PC-9 (cell line): ENCODE measurements at regions not wholly inside any gene's neighbourhood (a gene's known extent, or its start where the extent isn't known, plus 50 kb on each side); places are given as distances from the start of the nearest gene placed in this dataset.
A peak's percentile ranks its signal among the peaks of the same experiment; 100 is the strongest.

ENCODE experiments used
- BruUV-seq: library from RNA; stranded (reverse); fragments of 400-500 nt; replicated peaks from 2 replicates; lab custom pipeline; 2021; lab: Mats Ljungman, UMichigan
- CTCF ChIA-PET: fragments of 300-600 bp; sonication (Branson Sonifier 250); formaldehyde crosslinking; loops from one replicate; lab custom pipeline; 2022; ENCODE audit warnings: antibody characterized with exemption; lab: Charles Lee
- POLR2A ChIA-PET: fragments of 300-600 bp; sonication (Branson Sonifier 250); formaldehyde crosslinking; loops from one replicate; lab custom pipeline; 2022; ENCODE audit warnings: antibody characterized with exemption; ENCODE audit not compliant: unreplicated experiment; lab: Charles Lee
- DNase-seq, 2 experiments: peaks; one replicate each; pipeline versions ENCODE4 v3.0.0 to v3.0.0-alpha.2; 2015 to 2022; ENCODE audit warnings: mixed read lengths in 1 of 2
- H2AFZ ChIP-seq: fragments of 200-600 bp; sonication (generic); 2 replicates; pipeline ENCODE4 v1.8.1; 2017; ENCODE audit warnings: antibody characterized with exemption
- H3F3A ChIP-seq: fragments of 200-600 bp; sonication (generic); 2 replicates; pipeline ENCODE4 v1.8.1; 2017; ENCODE audit warnings: antibody characterized with exemption, mild to moderate bottlenecking, low read depth; ENCODE audit not compliant: insufficient read depth
- H3K27ac ChIP-seq: fragments of 200-600 bp; sonication (generic); 2 replicates; pipeline ENCODE4 v1.6.1; 2016; ENCODE audit warnings: mixed run types
- H3K27me3 ChIP-seq: fragments of 200-600 bp; sonication (generic); 2 replicates; pipeline ENCODE4 v1.6.1; 2016; ENCODE audit warnings: low read depth, mixed run types; ENCODE audit not compliant: insufficient read depth
- H3K36me3 ChIP-seq: fragments of 200-600 bp; sonication (generic); 2 replicates; pipeline ENCODE4 v1.6.1; 2016; ENCODE audit warnings: low read depth, mixed run types
- H3K4me1 ChIP-seq: fragments of 200-600 bp; sonication (generic); replicated peaks from 2 replicates; pipeline ENCODE4 v1.6.1; 2016; ENCODE audit warnings: mixed run types; ENCODE audit not compliant: insufficient read depth
- H3K4me2 ChIP-seq: fragments of 200-600 bp; sonication (generic); 2 replicates; pipeline ENCODE4 v1.6.1; 2017; ENCODE audit warnings: mixed run types
- H3K4me3 ChIP-seq: fragments of 200-600 bp; sonication (generic); 2 replicates; pipeline ENCODE4 v1.6.1; 2016; ENCODE audit warnings: mixed run types
- H3K79me2 ChIP-seq: fragments of 200-600 bp; sonication (generic); 2 replicates; pipeline ENCODE4 v1.6.1; 2017; ENCODE audit warnings: low read depth, mixed run types
- H3K9me2 ChIP-seq: fragments of 200-600 bp; sonication (generic); 2 replicates; pipeline ENCODE4 v1.8.1; 2017; ENCODE audit warnings: mild to moderate bottlenecking; ENCODE audit not compliant: insufficient read depth
- H3K9me3 ChIP-seq: fragments of 200-600 bp; sonication (generic); 2 replicates; pipeline ENCODE4 v1.8.1; 2016; ENCODE audit warnings: low read depth; ENCODE audit not compliant: insufficient read depth
- H4K20me1 ChIP-seq: fragments of 200-600 bp; sonication (generic); 2 replicates; pipeline ENCODE4 v1.8.1; 2017; ENCODE audit not compliant: insufficient read depth
- EZH2 ChIP-seq: fragments of 200-600 bp; sonication (generic); IDR thresholded peaks from 2 replicates; pipeline ENCODE4 v1.8.0; 2017; ENCODE audit warnings: antibody characterized with exemption, low read depth
- intact Hi-C: fragments of 100-400 bp; cut with micrococcal nuclease; formaldehyde crosslinking; loops from one replicate; pipeline ENCODE4 v1.10.0; 2022; ENCODE audit not compliant: unreplicated experiment
- TF ChIP-seq, protein P1 (sequence below): fragments of 200-600 bp; sonication (generic); conservative IDR thresholded peaks from 2 replicates; pipeline ENCODE4 v1.6.1; 2017; ENCODE audit warnings: mixed run types, antibody characterized with exemption, mild to moderate bottlenecking, moderate library complexity

DNA sequence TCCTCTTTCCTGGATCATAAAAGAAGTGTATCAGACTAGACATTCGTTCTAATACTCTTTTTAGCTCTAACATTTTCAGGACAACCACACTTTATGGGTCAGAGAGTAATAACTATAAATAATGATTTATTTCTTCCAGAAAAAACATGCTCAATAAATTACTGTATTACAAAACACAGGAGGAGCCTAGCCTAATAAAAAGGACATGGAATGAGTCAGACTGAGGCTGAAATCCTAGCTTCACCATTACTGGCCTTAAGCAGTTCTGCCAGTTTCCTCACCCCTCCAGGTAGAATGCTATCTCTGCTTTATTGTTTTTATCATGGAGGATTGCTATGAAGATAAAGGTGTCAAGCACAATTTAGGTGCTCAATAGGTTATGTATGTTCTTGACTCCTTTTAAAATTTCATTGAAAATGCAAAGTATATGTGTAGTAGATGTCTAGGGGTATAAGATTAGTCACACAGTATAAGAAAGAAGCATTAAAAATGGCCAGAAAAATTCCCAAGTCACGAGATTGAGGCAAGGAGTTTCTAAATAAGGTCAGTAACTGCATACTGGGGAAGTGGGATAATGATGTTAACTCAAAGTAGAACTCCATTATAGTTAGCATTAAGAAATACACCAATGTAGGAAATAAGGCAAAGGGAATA is 105.5 kb upstream of the NEUROD1 start:
- Histone ChIP-seq H2AFZ (peak overlapping the region; percentile 18; the same call in 1 of the 2 replicates), H3F3A (peaks cover 24% of the 10 kb centered on the region), H3K79me2 (no peaks in the 10 kb centered on the region), H3K9me2 (no peaks in the 10 kb centered on the region), H3K4me1 (peaks cover 77% of the 10 kb centered on the region), H3K4me2 (peak overlapping the region; percentile 55), H3K27ac (peak overlapping the region; percentile 66), H3K27me3 (no peaks in the 10 kb centered on the region), H3K36me3 (peaks cover 4% of the 10 kb centered on the region; the same call in 1 of the 2 replicates), H4K20me1 (no peaks in the 10 kb centered on the region), H3K4me3 (peak overlapping the region; percentile 14), H3K9me3 (peaks cover 16% of the 10 kb centered on the region)
- TF ChIP-seq, protein P1, sequence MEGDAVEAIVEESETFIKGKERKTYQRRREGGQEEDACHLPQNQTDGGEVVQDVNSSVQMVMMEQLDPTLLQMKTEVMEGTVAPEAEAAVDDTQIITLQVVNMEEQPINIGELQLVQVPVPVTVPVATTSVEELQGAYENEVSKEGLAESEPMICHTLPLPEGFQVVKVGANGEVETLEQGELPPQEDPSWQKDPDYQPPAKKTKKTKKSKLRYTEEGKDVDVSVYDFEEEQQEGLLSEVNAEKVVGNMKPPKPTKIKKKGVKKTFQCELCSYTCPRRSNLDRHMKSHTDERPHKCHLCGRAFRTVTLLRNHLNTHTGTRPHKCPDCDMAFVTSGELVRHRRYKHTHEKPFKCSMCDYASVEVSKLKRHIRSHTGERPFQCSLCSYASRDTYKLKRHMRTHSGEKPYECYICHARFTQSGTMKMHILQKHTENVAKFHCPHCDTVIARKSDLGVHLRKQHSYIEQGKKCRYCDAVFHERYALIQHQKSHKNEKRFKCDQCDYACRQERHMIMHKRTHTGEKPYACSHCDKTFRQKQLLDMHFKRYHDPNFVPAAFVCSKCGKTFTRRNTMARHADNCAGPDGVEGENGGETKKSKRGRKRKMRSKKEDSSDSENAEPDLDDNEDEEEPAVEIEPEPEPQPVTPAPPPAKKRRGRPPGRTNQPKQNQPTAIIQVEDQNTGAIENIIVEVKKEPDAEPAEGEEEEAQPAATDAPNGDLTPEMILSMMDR = no peak
- no peak for TF ChIP-seq EZH2
- BruUV-seq = TSS peak; percentile 38
- ChIA-PET CTCF (no interaction called here), POLR2A (interaction anchor here (0.7 kb wide), 1 partner anchor 9 kb away, joined by 7 read pairs; no protein-coding TSS in a partner anchor)
- intact Hi-C loops = loop anchor here (2.0 kb wide), 2 partner anchors 27 to 107 kb away; no protein-coding TSS in a partner anchor
- DNase-seq = peak; percentile 47 to 96

DNA sequence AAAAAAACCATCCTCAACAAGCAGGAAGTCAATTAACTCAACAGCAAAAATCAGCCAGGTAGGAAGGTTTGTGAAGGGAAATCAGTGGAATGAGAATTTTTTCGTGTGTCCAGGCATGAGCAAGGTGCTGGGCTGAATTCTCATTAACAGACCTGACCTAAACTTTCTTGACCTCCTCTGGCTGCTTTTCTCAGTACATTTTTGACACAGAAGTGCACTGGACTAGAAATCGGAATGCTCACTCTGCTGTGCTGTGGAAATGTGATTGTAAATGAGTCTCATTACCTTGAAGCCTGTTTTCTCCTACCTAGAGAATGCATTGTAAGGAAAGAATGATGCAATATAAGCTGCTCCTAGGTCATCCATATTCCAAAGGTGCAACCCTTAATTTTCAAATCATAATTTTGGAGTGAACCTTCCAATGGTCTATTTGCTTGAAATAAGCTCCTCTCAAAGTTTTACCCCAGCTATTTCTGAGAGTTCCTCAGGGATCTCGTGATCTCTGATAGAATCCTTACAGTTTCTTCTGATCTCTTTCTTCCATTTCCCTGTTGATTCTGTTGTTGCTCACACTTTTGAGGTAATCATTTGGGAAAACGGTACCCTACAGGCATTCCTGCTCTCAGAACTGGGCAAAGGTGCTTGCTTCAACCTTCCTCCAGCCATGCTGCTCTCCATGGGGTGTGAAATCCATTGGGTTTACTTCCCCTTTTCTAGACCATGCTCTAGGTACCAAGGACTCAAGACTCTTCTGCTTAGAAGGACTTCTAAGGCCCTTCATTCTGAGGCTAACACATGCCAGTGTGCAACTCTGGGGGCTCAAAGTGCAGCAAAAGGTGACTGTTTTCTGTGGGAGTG is 104.9 kb upstream of the ITPRID2 start:
- H3K36me3 ChIP-seq = peaks cover 4% of the 10 kb centered on the region; the same call in 1 of the 2 replicates
- TF ChIP-seq EZH2 = no peak
- TF ChIP-seq, protein P1 = no peak
- no peaks in the 10 kb centered on the region for H4K20me1 ChIP-seq
- peak overlapping the region; percentile 66 for H3K27ac ChIP-seq
- no peaks in the 10 kb centered on the region for H3K79me2 ChIP-seq
- peak overlapping the region; percentile 15; the same call in 1 of the 2 replicates for H2AFZ ChIP-seq
- no peaks in the 10 kb centered on the region for H3K27me3 ChIP-seq
- H3K4me3 ChIP-seq = no peak overlapping the region
- BruUV-seq = no TSS peak
- H3K4me1 ChIP-seq = peaks cover 84% of the 10 kb centered on the region
- intact Hi-C loops = no loop called here
- CTCF ChIA-PET = no interaction called here
- H3K9me3 ChIP-seq = peaks cover 16% of the 10 kb centered on the region
- POLR2A ChIA-PET = interaction anchor here (0.6 kb wide), 1 partner anchor 25 kb away, joined by 3 read pairs; no protein-coding TSS in a partner anchor
- no peak for DNase-seq
- no peaks in the 10 kb centered on the region for H3K9me2 ChIP-seq
- peak overlapping the region; percentile 55 for H3K4me2 ChIP-seq
- peaks cover 31% of the 10 kb centered on the region for H3F3A ChIP-seq

DNA sequence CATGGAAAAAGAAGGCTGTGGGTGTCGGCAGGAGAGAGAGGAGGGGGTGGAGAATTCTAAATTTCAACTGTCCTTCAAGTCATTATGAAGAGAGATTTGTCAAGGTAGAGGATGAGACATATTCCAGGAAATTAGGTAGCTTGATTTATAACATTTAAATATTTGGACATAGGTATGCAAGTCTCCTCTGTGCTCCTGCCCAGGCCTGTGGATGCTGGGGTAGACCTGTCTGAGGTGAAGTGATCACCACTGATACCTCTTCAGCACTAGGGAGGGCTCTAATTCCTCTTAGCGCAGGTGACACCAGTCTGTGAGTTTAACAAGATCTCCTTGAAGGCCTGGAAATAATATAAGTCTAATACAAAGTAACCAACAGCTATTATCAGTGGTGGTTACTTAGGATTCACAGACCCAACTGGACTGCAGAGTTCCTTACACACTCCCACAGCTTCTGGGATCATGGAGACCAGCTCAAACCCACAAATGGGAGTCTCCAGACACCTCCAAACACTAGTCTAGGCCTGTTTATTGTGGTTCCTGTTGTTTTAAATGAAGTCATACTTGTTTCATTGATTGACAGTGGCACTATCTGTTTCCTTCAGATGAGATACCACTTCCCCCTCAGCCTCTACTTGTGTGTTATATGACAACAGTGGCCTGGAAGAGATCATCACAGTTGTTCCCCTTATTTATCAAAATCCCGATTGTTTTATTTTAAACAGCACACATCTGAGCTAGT is 104.1 kb upstream of the ITPRID2 start:
- Histone ChIP-seq H3K36me3 (peaks cover 6% of the 10 kb centered on the region), H3K27ac (no peak overlapping the region), H2AFZ (no peak overlapping the region), H3K4me2 (no peak overlapping the region), H3K9me2 (no peaks in the 10 kb centered on the region), H3K4me1 (peaks cover 88% of the 10 kb centered on the region), H4K20me1 (no peaks in the 10 kb centered on the region), H3K4me3 (no peak overlapping the region), H3K79me2 (no peaks in the 10 kb centered on the region), H3K9me3 (peaks cover 22% of the 10 kb centered on the region), H3K27me3 (no peaks in the 10 kb centered on the region), H3F3A (peaks cover 40% of the 10 kb centered on the region)
- TF ChIP-seq EZH2 = no peak
- TF ChIP-seq, protein P1 = no peak
- no TSS peak for BruUV-seq
- CTCF ChIA-PET = no interaction called here
- no peak for DNase-seq
- intact Hi-C loops = no loop called here
- POLR2A ChIA-PET = interaction anchor here (0.6 kb wide), 2 partner anchors 25 kb away, joined by 3 read pairs; no protein-coding TSS in a partner anchor
